ENCODE measurements at regions not wholly inside any gene's neighbourhood (a gene's known extent, or its start where the extent isn't known, plus 50 kb on each side); places are given as distances from the start of the nearest gene placed in this dataset.
"Not testable (repeated sequence)": the region's sequence is repeated elsewhere in the genome, so short reads cannot be mapped to it uniquely, and the experiment has no call there.

GRCh38 chr18:11458447-11458846, 150.9 kb upstream of the SLC35G4 start:
- DNase-seq = no peak

GRCh38 chr18:11457853-11458252, 151.5 kb upstream of the SLC35G4 start:
- DNase-seq = not testable (repeated sequence)

- DNase-seq = no peak
Measured at GRCh38 chr18:11454040-11454439, 155.4 kb upstream of the SLC35G4 start.

GRCh38 chr18:11444169-11444568, 165.2 kb upstream of the SLC35G4 start:
- DNase-seq = not testable (repeated sequence)

GRCh38 chr18:11437046-11437445, 172.3 kb upstream of the SLC35G4 start:
- DNase-seq = no peak

- no peak for DNase-seq
Measured at GRCh38 chr18:11432360-11432811, 177.0 kb upstream of the SLC35G4 start.

- peak; percentile 65 for DNase-seq
Measured at GRCh38 chr18:11429876-11430275, 179.5 kb upstream of the SLC35G4 start.

GRCh38 chr18:11425211-11425610, 184.2 kb upstream of the SLC35G4 start:
- no peak for DNase-seq

GRCh38 chr18:11419338-11419737, 190.1 kb upstream of the SLC35G4 start:
- DNase-seq = no peak

- DNase-seq = no peak
Measured at GRCh38 chr18:11412811-11413210, 196.6 kb upstream of the SLC35G4 start.

GRCh38 chr18:11411048-11411447, 198.3 kb upstream of the SLC35G4 start:
- no peak for DNase-seq

GRCh38 chr18:11408555-11409065, 200.8 kb upstream of the SLC35G4 start:
- DNase-seq = no peak

- DNase-seq = no peak
Measured at GRCh38 chr18:11407940-11408339, 201.5 kb upstream of the SLC35G4 start.

- no peak for DNase-seq
Measured at GRCh38 chr18:11405804-11406203, 203.6 kb upstream of the SLC35G4 start.

- DNase-seq = no peak
Measured at GRCh38 chr18:11400703-11401102, 208.7 kb upstream of the SLC35G4 start.

GRCh38 chr18:11398625-11399024, 210.8 kb upstream of the SLC35G4 start:
- peak; percentile 19 for DNase-seq

- no peak for DNase-seq
Measured at GRCh38 chr18:11392980-11393885, 216.2 kb upstream of the SLC35G4 start.

- DNase-seq = no peak
Measured at GRCh38 chr18:11392292-11392691, 217.1 kb upstream of the SLC35G4 start.

- DNase-seq = no peak
Measured at GRCh38 chr18:11391661-11392060, 217.7 kb upstream of the SLC35G4 start.

GRCh38 chr18:11388755-11389680, 220.4 kb upstream of the SLC35G4 start:
- no peak for DNase-seq

- DNase-seq = peak; percentile 18
Measured at GRCh38 chr18:11387880-11388279, 221.5 kb upstream of the SLC35G4 start.

GRCh38 chr18:11383381-11383780, 226.0 kb upstream of the SLC35G4 start:
- DNase-seq = no peak

GRCh38 chr18:11380968-11381367, 228.4 kb upstream of the SLC35G4 start:
- DNase-seq = no peak
